HG02588 (cell line): ENCODE measurements at regions not wholly inside any gene's neighbourhood (a gene's known extent, or its start where the extent isn't known, plus 50 kb on each side); places are given as distances from the start of the nearest gene placed in this dataset.
A peak's percentile ranks its signal among the peaks of the same experiment; 100 is the strongest.
"Not testable (repeated sequence)": the region's sequence is repeated elsewhere in the genome, so short reads cannot be mapped to it uniquely, and the experiment has no call there.

Source experiments
- ATAC-seq: cut with Tn5 transposase; IDR thresholded peaks from one replicate; pipeline ENCODE4 v1.9.1; 2021; ENCODE audit warnings: mild to moderate bottlenecking, moderate library complexity; ENCODE audit not compliant: unreplicated experiment

GRCh38 chr6:158920311-158920905 is 79.6 kb downstream of the RSPH3 start:
- ATAC-seq: no peak

GRCh38 chr6:158919865-158920264 is 80.1 kb downstream of the RSPH3 start:
- ATAC-seq: no peak

GRCh38 chr6:158916617-158917016 is 83.4 kb downstream of the RSPH3 start:
- ATAC-seq: no peak

GRCh38 chr6:158914923-158915322 is 85.1 kb downstream of the RSPH3 start:
- ATAC-seq: no peak

- ATAC-seq: no peak
Measured at GRCh38 chr6:158913580-158913979, 86.4 kb downstream of the RSPH3 start.

GRCh38 chr6:158912655-158913054 is 87.3 kb downstream of the RSPH3 start:
- ATAC-seq: no peak

GRCh38 chr6:158911746-158912480 is 88.1 kb downstream of the RSPH3 start:
- ATAC-seq: no peak

- peak; percentile 55 for ATAC-seq
Measured at GRCh38 chr6:158910484-158911440, 89.2 kb downstream of the RSPH3 start.

- ATAC-seq: no peak
Measured at GRCh38 chr6:158909938-158910337, 90.1 kb downstream of the RSPH3 start.

- no peak for ATAC-seq
Measured at GRCh38 chr6:158908606-158909005, 89.4 kb upstream of the EZR start.

- no peak for ATAC-seq
Measured at GRCh38 chr6:158907931-158908330, 88.8 kb upstream of the EZR start.

- ATAC-seq: no peak
Measured at GRCh38 chr6:158906926-158907325, 87.8 kb upstream of the EZR start.

GRCh38 chr6:158905277-158905676 is 86.1 kb upstream of the EZR start:
- ATAC-seq: no peak

- no peak for ATAC-seq
Measured at GRCh38 chr6:158903801-158904200, 84.6 kb upstream of the EZR start.

GRCh38 chr6:158900663-158901312 is 81.6 kb upstream of the EZR start:
- ATAC-seq: no peak

GRCh38 chr6:158897236-158897635 is 78.1 kb upstream of the EZR start:
- no peak for ATAC-seq

GRCh38 chr6:158895661-158896060 is 76.5 kb upstream of the EZR start:
- ATAC-seq: no peak

- ATAC-seq: no peak
Measured at GRCh38 chr6:158894193-158894592, 75.0 kb upstream of the EZR start.

GRCh38 chr6:158892266-158892665 is 73.1 kb upstream of the EZR start:
- ATAC-seq: no peak

- ATAC-seq: not testable (repeated sequence)
Measured at GRCh38 chr6:158891560-158891959, 72.4 kb upstream of the EZR start.

- not testable (repeated sequence) for ATAC-seq
Measured at GRCh38 chr6:158888171-158888570, 69.0 kb upstream of the EZR start.
